NT2/D1 (cell line): ENCODE measurements at regions not wholly inside any gene's neighbourhood (a gene's known extent, or its start where the extent isn't known, plus 50 kb on each side); places are given as distances from the start of the nearest gene placed in this dataset.

Experiments used
- YY1 ChIP-seq: IDR thresholded peaks from 2 replicates; pipeline ENCODE4 v1.6.1; 2011; ENCODE audit not compliant: insufficient read length, insufficient read depth
- ZNF274 ChIP-seq: IDR thresholded peaks from 2 replicates; pipeline ENCODE4 v1.6.1; 2011; ENCODE audit warnings: mild to moderate bottlenecking, low read depth, low read length

DNA sequence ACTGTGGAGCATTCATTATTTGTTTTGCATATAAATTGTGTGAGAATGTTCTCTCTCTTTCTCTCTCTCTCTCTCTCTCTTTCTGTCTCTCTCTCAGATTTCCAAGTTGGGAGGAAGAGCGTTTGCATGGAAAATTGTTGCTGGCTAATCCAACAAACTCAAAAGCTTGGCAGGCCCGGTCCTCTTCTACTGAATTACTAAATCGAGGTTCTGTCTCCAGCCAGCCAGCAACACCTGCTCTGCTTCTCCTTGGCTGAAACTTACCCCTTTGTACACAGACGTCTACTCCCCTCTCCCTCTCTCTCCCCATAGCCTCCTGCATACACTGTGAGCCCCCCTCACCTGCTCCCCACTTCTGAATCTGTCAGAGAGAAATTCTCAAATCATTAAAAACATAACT lies 996.4 kb upstream of the AUTS2 start:
- no peak for TF ChIP-seq YY1
- TF ChIP-seq ZNF274: no peak
